Left lung (tissue), 4 donors: ENCODE measurements at regions not wholly inside any gene's neighbourhood (a gene's known extent, or its start where the extent isn't known, plus 50 kb on each side); places are given as distances from the start of the nearest gene placed in this dataset.

Experiments used
- ATAC-seq: fragments of 200-7000 bp; cut with Tn5 transposase; one replicate; pipeline ENCODE4 v1.9.1; 2020; ENCODE audit warnings: moderate library complexity
- DNase-seq, 4 donors: peaks; one replicate each; pipeline ENCODE4 v3.0.0-alpha.2; 2013 to 2020
- H3K27ac ChIP-seq, 2 donors: fragments of 200-600 bp; sonication (generic) in 1 of 2; one replicate each; pipeline versions ENCODE4 v1.5.0 to v1.8.0; 2020 to 2021
- H3K27me3 ChIP-seq, 2 donors: fragments of 200-600 bp; sonication (generic) in 1 of 2; one replicate each; pipeline versions ENCODE4 v1.5.0 to v1.8.0; 2020 to 2021
- H3K36me3 ChIP-seq, 2 donors: fragments of 200-600 bp; sonication (generic) in 1 of 2; one replicate each; pipeline versions ENCODE4 v1.5.0 to v1.8.0; 2020 to 2021
- H3K4me1 ChIP-seq, 2 donors: fragments of 200-600 bp; one replicate each; pipeline ENCODE4 v1.8.0; 2021
- H3K4me3 ChIP-seq, 2 donors: fragments of 200-600 bp; sonication (generic) in 1 of 2; one replicate each; pipeline versions ENCODE4 v1.5.0 to v1.8.0; 2020 to 2021; ENCODE audit warnings: mild to moderate bottlenecking in 1 of 2
- H3K9me3 ChIP-seq, 2 donors: fragments of 200-600 bp; sonication (generic) in 1 of 2; one replicate each; pipeline versions ENCODE4 v1.5.0 to v1.8.0; 2020 to 2021
- intact Hi-C, 2 donors: fragments of 100-400 bp; cut with DNase I; formaldehyde crosslinking; loops; one replicate each; pipeline versions ENCODE4 v1.11.2 to v1.14.2; 2022
- TF ChIP-seq, protein P1 (sequence below), 2 donors: fragments of 200-600 bp; sonication (generic) in 1 of 2; IDR thresholded peaks; one replicate each; pipeline versions ENCODE4 v1.5.0 to v1.8.0; 2021; ENCODE audit warnings: antibody characterized with exemption in 2 of 2
- donor health status: DM: no; HTN: yes; CAD: no.
- donor health status: DM: no; HTN: no; CAD: no.

GRCh38 chr3:18669374-18669773 lies 244.2 kb upstream of the SATB1 start:
- no peaks in the 10 kb centered on the region for H3K36me3 ChIP-seq
- TF ChIP-seq, protein P1, sequence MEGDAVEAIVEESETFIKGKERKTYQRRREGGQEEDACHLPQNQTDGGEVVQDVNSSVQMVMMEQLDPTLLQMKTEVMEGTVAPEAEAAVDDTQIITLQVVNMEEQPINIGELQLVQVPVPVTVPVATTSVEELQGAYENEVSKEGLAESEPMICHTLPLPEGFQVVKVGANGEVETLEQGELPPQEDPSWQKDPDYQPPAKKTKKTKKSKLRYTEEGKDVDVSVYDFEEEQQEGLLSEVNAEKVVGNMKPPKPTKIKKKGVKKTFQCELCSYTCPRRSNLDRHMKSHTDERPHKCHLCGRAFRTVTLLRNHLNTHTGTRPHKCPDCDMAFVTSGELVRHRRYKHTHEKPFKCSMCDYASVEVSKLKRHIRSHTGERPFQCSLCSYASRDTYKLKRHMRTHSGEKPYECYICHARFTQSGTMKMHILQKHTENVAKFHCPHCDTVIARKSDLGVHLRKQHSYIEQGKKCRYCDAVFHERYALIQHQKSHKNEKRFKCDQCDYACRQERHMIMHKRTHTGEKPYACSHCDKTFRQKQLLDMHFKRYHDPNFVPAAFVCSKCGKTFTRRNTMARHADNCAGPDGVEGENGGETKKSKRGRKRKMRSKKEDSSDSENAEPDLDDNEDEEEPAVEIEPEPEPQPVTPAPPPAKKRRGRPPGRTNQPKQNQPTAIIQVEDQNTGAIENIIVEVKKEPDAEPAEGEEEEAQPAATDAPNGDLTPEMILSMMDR (IDR thresholded peaks at IDR 0.05): no peak
- no peaks in the 10 kb centered on the region for H3K27me3 ChIP-seq
- H3K27ac ChIP-seq: no peak overlapping the region
- DNase-seq: no peak
- H3K9me3 ChIP-seq: no peaks in the 10 kb centered on the region
- intact Hi-C loops: no loop called here
- no peak overlapping the region for H3K4me3 ChIP-seq
- ATAC-seq: no peak
- no peaks in the 10 kb centered on the region for H3K4me1 ChIP-seq

DNA sequence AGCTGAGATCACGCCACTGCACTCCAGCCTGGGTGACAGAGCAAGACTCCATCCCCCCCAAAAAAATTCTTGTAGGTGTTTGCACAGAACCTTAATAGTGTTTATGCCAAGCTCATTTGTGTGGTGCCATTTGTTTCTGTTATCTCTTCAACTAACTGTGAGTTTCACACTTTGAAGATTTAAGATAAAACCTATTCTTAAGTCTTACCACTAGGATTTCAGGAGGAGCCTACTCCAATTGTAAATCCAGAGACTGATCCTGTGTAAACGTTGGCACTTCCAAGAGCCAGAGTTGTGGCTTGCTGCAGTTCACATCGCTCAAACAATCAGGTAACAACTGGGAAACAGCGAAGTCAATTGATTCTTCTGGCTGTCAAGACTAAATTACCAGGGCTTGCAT lies 242.4 kb upstream of the SATB1 start:
- Histone ChIP-seq H3K9me3 (no peaks in the 10 kb centered on the region), H3K4me3 (no peak overlapping the region), H3K27me3 (no peaks in the 10 kb centered on the region), H3K4me1 (no peaks in the 10 kb centered on the region), H3K27ac (no peak overlapping the region), H3K36me3 (no peaks in the 10 kb centered on the region)
- TF ChIP-seq, protein P1 (IDR thresholded peaks at IDR 0.05): no peak
- ATAC-seq (no peak), DNase-seq (no peak)
- intact Hi-C loops: no loop called here

DNA sequence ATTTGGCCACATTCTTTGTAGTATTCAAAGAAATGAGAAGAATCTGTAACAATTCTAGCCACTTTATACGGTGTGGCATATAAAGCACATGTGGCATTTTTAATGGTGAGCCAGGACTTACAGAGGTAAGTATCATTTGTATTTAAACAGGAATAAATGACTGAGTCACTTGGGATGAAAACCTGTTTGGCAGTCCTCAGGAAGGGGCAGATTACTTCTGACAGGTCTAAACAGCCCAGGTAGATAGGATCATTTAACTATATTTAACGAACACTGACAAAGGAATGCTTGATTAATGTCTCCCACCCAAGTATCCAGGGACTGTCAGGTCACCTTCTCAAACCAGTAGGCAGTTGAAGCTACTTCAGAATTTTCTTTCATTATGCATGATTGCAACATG lies 241.5 kb upstream of the SATB1 start:
- no peaks in the 10 kb centered on the region for H3K4me1 ChIP-seq
- H3K27ac ChIP-seq: no peak overlapping the region
- H3K27me3 ChIP-seq: no peaks in the 10 kb centered on the region
- H3K9me3 ChIP-seq: no peaks in the 10 kb centered on the region
- intact Hi-C loops: no loop called here
- no peak overlapping the region for H3K4me3 ChIP-seq
- TF ChIP-seq, protein P1 (IDR thresholded peaks at IDR 0.05): no peak
- H3K36me3 ChIP-seq: no peaks in the 10 kb centered on the region
- DNase-seq (no peak), ATAC-seq (no peak)

DNA sequence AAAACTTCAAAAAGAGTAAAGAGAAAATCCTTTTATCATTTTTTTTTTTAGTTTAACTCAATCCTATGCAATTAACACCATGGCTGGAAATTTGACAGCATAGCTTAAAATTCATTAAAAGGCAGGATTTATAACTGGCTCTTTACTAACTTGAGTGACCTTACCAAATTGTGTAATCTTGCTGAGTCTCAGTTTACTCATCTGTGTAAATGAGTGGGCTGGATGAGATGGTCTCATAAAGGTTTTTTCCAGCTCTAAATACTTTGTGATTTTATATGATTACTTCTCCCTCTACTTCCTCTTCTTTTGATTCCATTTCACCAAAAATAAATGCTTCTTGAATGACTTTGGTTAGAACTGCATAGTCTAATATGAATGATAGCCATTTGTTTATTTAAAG lies 234.9 kb upstream of the SATB1 start:
- no peaks in the 10 kb centered on the region for H3K36me3 ChIP-seq
- no peaks in the 10 kb centered on the region for H3K4me1 ChIP-seq
- intact Hi-C loops: no loop called here
- DNase-seq (no peak), ATAC-seq (no peak)
- TF ChIP-seq, protein P1 (IDR thresholded peaks at IDR 0.05): no peak
- H3K27ac ChIP-seq: no peak overlapping the region
- H3K27me3 ChIP-seq: no peaks in the 10 kb centered on the region
- no peaks in the 10 kb centered on the region for H3K9me3 ChIP-seq
- H3K4me3 ChIP-seq: no peak overlapping the region

GRCh38 chr3:18657858-18658820 lies 233.0 kb upstream of the SATB1 start:
- ATAC-seq (no peak), DNase-seq (no peak)
- H3K27ac ChIP-seq: no peak overlapping the region
- H3K4me1 ChIP-seq: no peaks in the 10 kb centered on the region
- intact Hi-C loops: no loop called here
- TF ChIP-seq, protein P1 (IDR thresholded peaks at IDR 0.05): no peak
- H3K36me3 ChIP-seq: no peaks in the 10 kb centered on the region
- no peaks in the 10 kb centered on the region for H3K9me3 ChIP-seq
- H3K4me3 ChIP-seq: no peak overlapping the region
- H3K27me3 ChIP-seq: no peaks in the 10 kb centered on the region
